Esophagus muscularis mucosa (tissue), 4 donors: ENCODE measurements at regions not wholly inside any gene's neighbourhood (a gene's known extent, or its start where the extent isn't known, plus 50 kb on each side); places are given as distances from the start of the nearest gene placed in this dataset.

Experiments
- DNase-seq: peaks from one replicate; pipeline ENCODE4 v3.0.0-alpha.2; 2017; ENCODE audit errors: extremely low spot score
- H3K27ac ChIP-seq, 4 donors: fragments of 200-600 bp; sonication (generic); replicated peaks in 1 of 4; 1 replicate in 3 of 4; 2 replicates in 1 of 4; pipeline ENCODE4 v1.5.1; 2016 to 2019; ENCODE audit warnings: mild to moderate bottlenecking in 1 of 4
- H3K27me3 ChIP-seq, 4 donors: fragments of 200-600 bp; sonication (generic); one replicate each; pipeline versions ENCODE4 v1.5.1 to v1.6.0; 2016 to 2019
- H3K36me3 ChIP-seq, 4 donors: fragments of 200-600 bp; sonication (generic); one replicate each; pipeline ENCODE4 v1.5.1; 2016 to 2019
- H3K4me1 ChIP-seq, 4 donors: fragments of 200-600 bp; sonication (generic); one replicate each; pipeline ENCODE4 v1.5.1; 2016 to 2019
- H3K4me3 ChIP-seq, 4 donors: fragments of 200-600 bp; sonication (generic); 1 replicate in 2 of 4; 2 replicates in 2 of 4; pipeline ENCODE4 v1.5.1; 2016 to 2019; ENCODE audit warnings: mild to moderate bottlenecking in 4 of 4, moderate library complexity in 1 of 4
- H3K9me3 ChIP-seq, 4 donors: fragments of 200-600 bp; sonication (generic); 1 replicate in 3 of 4; 2 replicates in 1 of 4; pipeline ENCODE4 v1.5.1; 2016 to 2019
- EP300 ChIP-seq: sonication (generic); formaldehyde crosslinking; IDR thresholded peaks from one replicate; pipeline ENCODE4 v1.6.1; 2017; ENCODE audit warnings: antibody characterized with exemption
- POLR2A ChIP-seq: fragments of 450-650 bp; IDR thresholded peaks from one replicate; pipeline ENCODE4 v1.6.1; 2017; ENCODE audit warnings: antibody characterized with exemption, moderate library complexity, mild to moderate bottlenecking, low read depth
- POLR2AphosphoS5 ChIP-seq, 2 donors: sonication (generic); formaldehyde crosslinking; IDR thresholded peaks; one replicate each; pipeline ENCODE4 v1.6.1; 2017; ENCODE audit warnings: antibody characterized with exemption in 2 of 2
- WGBS: methylation state at CpG from one replicate; pipeline ENCODE4 v1.1.5; 2018; 5-methylcytosine and 5-hydroxymethylcytosine counted together
- intact Hi-C: fragments of 100-400 bp; cut with DNase I; formaldehyde crosslinking; loops from one replicate; pipeline ENCODE4 v1.15.1; 2023
- TF ChIP-seq, protein P1 (sequence below), 3 experiments: fragments of 200-600 bp in 2 of 3; fragments of 450-650 bp in 1 of 3; sonication (generic) in 2 of 3; IDR thresholded peaks; one replicate each; pipeline ENCODE4 v1.5.1; 2017 to 2019; ENCODE audit warnings: antibody characterized with exemption in 3 of 3, mild to moderate bottlenecking in 2 of 3, moderate library complexity in 1 of 3

DNA sequence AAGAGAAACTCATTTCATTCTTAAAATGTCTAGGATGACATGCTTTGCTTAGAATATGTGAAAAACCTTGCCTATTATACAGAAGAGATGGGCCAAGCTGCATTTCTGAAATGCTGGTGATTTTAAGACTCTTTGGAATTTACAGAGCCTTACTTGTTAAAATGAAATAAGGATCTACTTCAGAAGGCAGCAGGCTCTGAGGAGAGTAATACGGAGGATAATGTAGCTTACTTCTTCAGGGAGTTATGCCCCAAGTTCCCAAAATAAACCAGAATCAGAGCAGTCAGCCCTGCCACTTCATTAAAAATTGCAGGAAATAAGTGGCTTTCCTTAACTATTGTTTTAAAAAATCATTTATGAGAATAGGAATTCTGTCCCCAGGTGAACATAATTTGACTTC lies 1000.3 kb upstream of the RAG2 start:
- Histone ChIP-seq H3K27me3 (no peaks in the 10 kb centered on the region), H3K27ac (no peak overlapping the region), H3K4me3 (no peak overlapping the region), H3K4me1 (no peaks in the 10 kb centered on the region), H3K9me3 (peaks cover 0 to 6% (median 1%) of the 10 kb centered on the region in 4 donors), H3K36me3 (no peaks in the 10 kb centered on the region)
- TF ChIP-seq, protein P1, sequence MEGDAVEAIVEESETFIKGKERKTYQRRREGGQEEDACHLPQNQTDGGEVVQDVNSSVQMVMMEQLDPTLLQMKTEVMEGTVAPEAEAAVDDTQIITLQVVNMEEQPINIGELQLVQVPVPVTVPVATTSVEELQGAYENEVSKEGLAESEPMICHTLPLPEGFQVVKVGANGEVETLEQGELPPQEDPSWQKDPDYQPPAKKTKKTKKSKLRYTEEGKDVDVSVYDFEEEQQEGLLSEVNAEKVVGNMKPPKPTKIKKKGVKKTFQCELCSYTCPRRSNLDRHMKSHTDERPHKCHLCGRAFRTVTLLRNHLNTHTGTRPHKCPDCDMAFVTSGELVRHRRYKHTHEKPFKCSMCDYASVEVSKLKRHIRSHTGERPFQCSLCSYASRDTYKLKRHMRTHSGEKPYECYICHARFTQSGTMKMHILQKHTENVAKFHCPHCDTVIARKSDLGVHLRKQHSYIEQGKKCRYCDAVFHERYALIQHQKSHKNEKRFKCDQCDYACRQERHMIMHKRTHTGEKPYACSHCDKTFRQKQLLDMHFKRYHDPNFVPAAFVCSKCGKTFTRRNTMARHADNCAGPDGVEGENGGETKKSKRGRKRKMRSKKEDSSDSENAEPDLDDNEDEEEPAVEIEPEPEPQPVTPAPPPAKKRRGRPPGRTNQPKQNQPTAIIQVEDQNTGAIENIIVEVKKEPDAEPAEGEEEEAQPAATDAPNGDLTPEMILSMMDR (IDR thresholded peaks at IDR 0.05) = no peak
- no peak for TF ChIP-seq EP300
- TF ChIP-seq POLR2AphosphoS5 (IDR thresholded peaks at IDR 0.05) = no peak
- no peak for TF ChIP-seq POLR2A
- DNase-seq = no peak
- WGBS = 65% methylated on average over 1 of the region's 1 CpG
- intact Hi-C loops = no loop called here

DNA sequence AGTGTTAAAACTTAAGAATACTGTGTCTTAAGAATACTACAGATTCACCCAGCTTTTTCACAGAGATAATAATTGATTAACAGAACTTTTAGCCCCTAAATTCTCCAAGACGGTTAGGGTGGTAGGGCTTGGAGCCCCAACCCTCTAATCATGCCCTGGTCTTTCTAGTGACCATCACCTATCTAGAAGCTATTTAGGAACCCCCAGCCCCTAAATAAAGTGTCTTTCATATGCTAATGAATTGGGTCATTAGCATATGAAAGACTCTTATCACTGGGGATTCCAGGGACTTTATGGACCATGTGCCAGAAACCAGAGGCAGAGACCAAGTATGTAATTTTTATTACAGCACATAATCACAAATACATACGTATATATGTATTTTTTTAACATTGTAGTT lies 999.7 kb upstream of the RAG2 start:
- H3K4me3 ChIP-seq = no peak overlapping the region
- 49% methylated on average over 2 of the region's 2 CpGs for WGBS
- H3K27ac ChIP-seq = no peak overlapping the region
- no peaks in the 10 kb centered on the region for H3K36me3 ChIP-seq
- no peaks in the 10 kb centered on the region for H3K27me3 ChIP-seq
- TF ChIP-seq POLR2AphosphoS5 (IDR thresholded peaks at IDR 0.05) (no peak), EP300 (no peak), POLR2A (no peak)
- TF ChIP-seq, protein P1 (IDR thresholded peaks at IDR 0.05) = no peak
- DNase-seq = no peak
- intact Hi-C loops = no loop called here
- H3K9me3 ChIP-seq = no peaks in the 10 kb centered on the region
- H3K4me1 ChIP-seq = no peaks in the 10 kb centered on the region

DNA sequence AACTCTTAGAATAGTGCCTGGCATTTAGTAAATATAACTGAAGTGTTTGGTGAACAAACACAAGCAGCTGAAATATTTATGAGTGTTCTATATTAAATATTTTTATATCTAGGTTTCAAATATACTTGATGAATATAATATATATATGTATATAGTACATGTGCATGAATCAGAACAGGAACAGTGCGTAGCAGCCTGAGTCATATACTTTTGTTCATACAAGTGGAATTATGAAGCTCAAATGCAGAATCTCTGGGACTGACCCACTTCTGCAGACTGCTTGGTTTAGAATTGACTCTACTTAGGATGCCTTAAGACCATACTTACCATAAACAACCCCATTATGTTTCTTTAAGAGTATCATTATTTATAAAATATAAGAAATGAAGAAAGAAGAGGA lies 997.8 kb upstream of the RAG2 start:
- Histone ChIP-seq H3K4me1 (no peaks in the 10 kb centered on the region), H3K4me3 (no peak overlapping the region), H3K9me3 (no peaks in the 10 kb centered on the region), H3K36me3 (no peaks in the 10 kb centered on the region), H3K27ac (no peak overlapping the region), H3K27me3 (no peaks in the 10 kb centered on the region)
- DNase-seq = no peak
- intact Hi-C loops = no loop called here
- TF ChIP-seq, protein P1 (IDR thresholded peaks at IDR 0.05) = no peak
- TF ChIP-seq EP300 (no peak), POLR2AphosphoS5 (IDR thresholded peaks at IDR 0.05) (no peak), POLR2A (no peak)
- WGBS = 53% methylated on average over 1 of the region's 1 CpG

DNA sequence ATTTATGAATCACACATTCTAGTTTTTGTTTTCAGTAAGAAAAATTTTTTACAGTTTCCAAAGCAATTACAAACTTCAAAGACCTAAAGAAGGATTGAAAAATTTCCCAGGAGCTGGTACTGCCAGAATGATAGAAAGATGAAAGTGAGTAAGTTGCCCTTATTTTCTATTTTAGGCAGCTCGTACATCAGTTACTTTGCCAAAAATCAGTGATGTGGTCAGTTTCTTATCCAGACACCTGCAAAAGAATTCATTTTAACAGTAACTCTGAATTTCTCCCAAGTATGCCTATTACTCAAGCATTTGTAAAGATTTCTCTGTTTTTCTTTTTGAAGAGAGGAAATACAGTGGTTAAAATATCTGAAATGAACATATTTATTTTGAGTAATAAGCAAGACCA lies 976.3 kb upstream of the RAG2 start:
- no peak for DNase-seq
- WGBS = 87% methylated on average over 1 of the region's 1 CpG

More for the DNA sequence above, 976.3 kb upstream of the RAG2 start:
- intact Hi-C loops = no loop called here
- no peaks in the 10 kb centered on the region for H3K36me3 ChIP-seq
- H3K4me3 ChIP-seq = no peak overlapping the region
- H3K4me1 ChIP-seq = no peaks in the 10 kb centered on the region
- H3K9me3 ChIP-seq = no peaks in the 10 kb centered on the region
- TF ChIP-seq POLR2AphosphoS5 (IDR thresholded peaks at IDR 0.05) = no peak
- TF ChIP-seq, protein P1 (IDR thresholded peaks at IDR 0.05) = no peak
- TF ChIP-seq POLR2A = no peak
- H3K27me3 ChIP-seq = no peaks in the 10 kb centered on the region
- no peak overlapping the region for H3K27ac ChIP-seq
